WTC11 (cell line): ENCODE measurements at regions not wholly inside any gene's neighbourhood (a gene's known extent, or its start where the extent isn't known, plus 50 kb on each side); places are given as distances from the start of the nearest gene placed in this dataset.
A peak's percentile ranks its signal among the peaks of the same experiment; 100 is the strongest.

Source experiments
- ATAC-seq: fragments of 200-7000 bp; cut with Tn5 transposase; 2 replicates; pipeline ENCODE4 v1.10.0; 2021; ENCODE audit warnings: mild to moderate bottlenecking, moderate library complexity
- CTCF ChIA-PET: fragments of 300-600 bp; sonication (Branson Sonifier 250); formaldehyde crosslinking; loops from one replicate; lab custom pipeline; 2021; ENCODE audit warnings: antibody characterized with exemption; lab: Charles Lee
- POLR2A ChIA-PET: fragments of 350-600 bp; sonication (Branson Sonifier 250); formaldehyde crosslinking; loops from one replicate; lab custom pipeline; 2021; ENCODE audit warnings: antibody characterized with exemption; lab: Charles Lee
- DNase-seq: peaks from one replicate; pipeline ENCODE4 v3.0.0; 2021; ENCODE audit warnings: low spot score
- H3K27ac Mint-ChIP-seq: 2 replicates; pipeline ENCODE4 v1.8.0; 2021; ENCODE audit warnings: mixed read lengths
- H3K27me3 Mint-ChIP-seq: 2 replicates; pipeline ENCODE4 v1.8.0; 2021; ENCODE audit warnings: low read depth, mild to moderate bottlenecking, moderate library complexity, mixed read lengths
- H3K36me3 Mint-ChIP-seq: 2 replicates; pipeline ENCODE4 v1.8.0; 2021; ENCODE audit warnings: mixed read lengths
- H3K4me1 Mint-ChIP-seq: 2 replicates; pipeline ENCODE4 v1.8.0; 2022; ENCODE audit warnings: mixed read lengths
- H3K4me3 Mint-ChIP-seq: 2 replicates; pipeline ENCODE4 v1.8.0; 2021; ENCODE audit warnings: mild to moderate bottlenecking, moderate library complexity, mixed read lengths
- H3K9me3 Mint-ChIP-seq: 2 replicates; pipeline ENCODE4 v1.8.0; 2021; ENCODE audit warnings: mixed read lengths
- ATF1 ChIP-seq: sonication (generic); formaldehyde crosslinking; IDR thresholded peaks from 2 replicates; pipeline ENCODE4 v1.8.1; 2023; ENCODE audit warnings: mild to moderate bottlenecking, moderate library complexity, missing genetic modification reagents
- ELF4 ChIP-seq: sonication (generic); formaldehyde crosslinking; IDR thresholded peaks from 2 replicates; pipeline ENCODE4 v1.8.1; 2022; ENCODE audit warnings: low read depth, mild to moderate bottlenecking, moderate library complexity, missing genetic modification reagents
- HMGA2 ChIP-seq: fragments of 250-450 bp; sonication (Bioruptor Pico); IDR thresholded peaks from 2 replicates; pipeline ENCODE4 v1.4.0; 2021; ENCODE audit warnings: mild to moderate bottlenecking, moderate library complexity
- IRF2 ChIP-seq: sonication (generic); formaldehyde crosslinking; IDR thresholded peaks from 2 replicates; pipeline ENCODE4 v1.8.0; 2022; ENCODE audit warnings: low read depth, missing genetic modification reagents, borderline replicate concordance
- MYBL2 ChIP-seq: sonication (generic); formaldehyde crosslinking; IDR thresholded peaks from 2 replicates; pipeline ENCODE4 v1.8.1; 2023; ENCODE audit warnings: mild to moderate bottlenecking, moderate library complexity, missing genetic modification reagents
- NFATC4 ChIP-seq: fragments of 250-450 bp; sonication (Bioruptor Pico); IDR thresholded peaks from 2 replicates; pipeline ENCODE4 v1.9.0; 2021; ENCODE audit warnings: mild to moderate bottlenecking
- NR1H2 ChIP-seq: sonication (generic); formaldehyde crosslinking; IDR thresholded peaks from 2 replicates; pipeline ENCODE4 v1.9.0; 2021; ENCODE audit warnings: mild to moderate bottlenecking, moderate library complexity, missing genetic modification reagents
- NR2C2 ChIP-seq: sonication (generic); formaldehyde crosslinking; IDR thresholded peaks from 2 replicates; pipeline ENCODE4 v1.8.0; 2022; ENCODE audit warnings: mild to moderate bottlenecking, missing genetic modification reagents
- RELA ChIP-seq: sonication (generic); formaldehyde crosslinking; IDR thresholded peaks from 2 replicates; pipeline ENCODE4 v1.8.1; 2022; ENCODE audit warnings: missing genetic modification reagents, mild to moderate bottlenecking, borderline replicate concordance
- SMAD3 ChIP-seq: sonication (generic); formaldehyde crosslinking; IDR thresholded peaks from 2 replicates; pipeline ENCODE4 v1.8.0; 2022; ENCODE audit warnings: missing genetic modification reagents, mild to moderate bottlenecking, borderline replicate concordance
- ZNF138 ChIP-seq: sonication (generic); formaldehyde crosslinking; conservative IDR thresholded peaks from 2 replicates; pipeline ENCODE4 v1.8.1; 2022; ENCODE audit warnings: mild to moderate bottlenecking, moderate library complexity, missing genetic modification reagents
- ZNF396 ChIP-seq: fragments of 250-450 bp; sonication (Bioruptor Pico); IDR thresholded peaks from 2 replicates; pipeline ENCODE4 v1.8.0; 2021; ENCODE audit warnings: mild to moderate bottlenecking, moderate library complexity, borderline replicate concordance
- TF ChIP-seq, protein P1 (sequence below): sonication (generic); formaldehyde crosslinking; conservative IDR thresholded peaks from 2 replicates; pipeline ENCODE4 v1.8.1; 2023; ENCODE audit warnings: mild to moderate bottlenecking, low read depth, missing genetic modification reagents, moderate library complexity
- TF ChIP-seq, protein P2 (sequence below): fragments of 250-450 bp; sonication (Bioruptor Pico); IDR thresholded peaks from 2 replicates; pipeline ENCODE4 v1.8.0; 2021; ENCODE audit warnings: mild to moderate bottlenecking
- TF ChIP-seq, protein P3 (sequence below): sonication (generic); formaldehyde crosslinking; conservative IDR thresholded peaks from 2 replicates; pipeline ENCODE4 v1.8.1; 2022; ENCODE audit warnings: mild to moderate bottlenecking, missing genetic modification reagents
- TF ChIP-seq, protein P4 (sequence below): sonication (generic); formaldehyde crosslinking; IDR thresholded peaks from 2 replicates; pipeline ENCODE4 v1.8.1; 2023; ENCODE audit warnings: mild to moderate bottlenecking, missing genetic modification reagents
- TF ChIP-seq, protein P5 (sequence below): sonication (generic); formaldehyde crosslinking; IDR thresholded peaks from 2 replicates; pipeline ENCODE4 v1.8.0; 2023; ENCODE audit warnings: mild to moderate bottlenecking, missing genetic modification reagents
- TF ChIP-seq, protein P6 (sequence below): sonication (generic); formaldehyde crosslinking; IDR thresholded peaks from 2 replicates; pipeline ENCODE4 v1.8.1; 2022; ENCODE audit warnings: low read depth, missing genetic modification reagents, borderline replicate concordance
- TF ChIP-seq, protein P7 (sequence below): sonication (generic); formaldehyde crosslinking; IDR thresholded peaks from 2 replicates; pipeline ENCODE4 v1.8.1; 2022; ENCODE audit warnings: low read depth, mild to moderate bottlenecking, moderate library complexity, missing genetic modification reagents, borderline replicate concordance
- TF ChIP-seq, protein P8 (sequence below): fragments of 200-600 bp; IDR thresholded peaks from 2 replicates; pipeline ENCODE4 v1.8.0; 2022; ENCODE audit warnings: antibody characterized with exemption

DNA sequence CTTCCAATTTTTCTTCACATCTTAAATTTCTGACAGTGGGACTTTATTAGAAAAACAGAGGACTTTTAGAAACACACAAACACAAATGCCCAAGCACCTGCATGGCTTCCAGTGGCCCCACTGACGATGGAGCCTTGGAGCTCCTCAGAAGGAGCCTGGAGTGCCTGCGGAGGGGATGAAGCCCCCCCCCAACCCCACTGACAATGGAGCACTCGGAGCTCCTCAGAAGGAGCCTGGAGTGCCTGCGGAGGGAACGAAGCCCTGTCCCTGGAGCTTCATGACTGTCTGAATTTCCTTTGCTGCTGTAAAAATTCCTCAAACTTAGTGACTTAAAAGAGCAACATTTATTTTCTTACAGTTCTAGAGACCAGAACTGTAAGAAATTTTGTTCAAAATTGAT, 80.1 kb upstream of the VRK1 start:
- ChIA-PET POLR2A (no interaction called here), CTCF (interaction anchor here (0.5 kb wide), 1 partner anchor 11 kb away, joined by 4 read pairs; no protein-coding TSS in a partner anchor)
- H3K36me3 Mint-ChIP-seq: no peaks in the 10 kb centered on the region
- no peak overlapping the region for H3K4me3 Mint-ChIP-seq
- H3K4me1 Mint-ChIP-seq: 0 out of 2 replicates have a peak, but pooled peaks cover 14% of the 10 kb centered on the region
- no peak for DNase-seq
- no peaks in the 10 kb centered on the region for H3K9me3 Mint-ChIP-seq
- no peak for TF ChIP-seq HMGA2
- TF ChIP-seq, protein P1, sequence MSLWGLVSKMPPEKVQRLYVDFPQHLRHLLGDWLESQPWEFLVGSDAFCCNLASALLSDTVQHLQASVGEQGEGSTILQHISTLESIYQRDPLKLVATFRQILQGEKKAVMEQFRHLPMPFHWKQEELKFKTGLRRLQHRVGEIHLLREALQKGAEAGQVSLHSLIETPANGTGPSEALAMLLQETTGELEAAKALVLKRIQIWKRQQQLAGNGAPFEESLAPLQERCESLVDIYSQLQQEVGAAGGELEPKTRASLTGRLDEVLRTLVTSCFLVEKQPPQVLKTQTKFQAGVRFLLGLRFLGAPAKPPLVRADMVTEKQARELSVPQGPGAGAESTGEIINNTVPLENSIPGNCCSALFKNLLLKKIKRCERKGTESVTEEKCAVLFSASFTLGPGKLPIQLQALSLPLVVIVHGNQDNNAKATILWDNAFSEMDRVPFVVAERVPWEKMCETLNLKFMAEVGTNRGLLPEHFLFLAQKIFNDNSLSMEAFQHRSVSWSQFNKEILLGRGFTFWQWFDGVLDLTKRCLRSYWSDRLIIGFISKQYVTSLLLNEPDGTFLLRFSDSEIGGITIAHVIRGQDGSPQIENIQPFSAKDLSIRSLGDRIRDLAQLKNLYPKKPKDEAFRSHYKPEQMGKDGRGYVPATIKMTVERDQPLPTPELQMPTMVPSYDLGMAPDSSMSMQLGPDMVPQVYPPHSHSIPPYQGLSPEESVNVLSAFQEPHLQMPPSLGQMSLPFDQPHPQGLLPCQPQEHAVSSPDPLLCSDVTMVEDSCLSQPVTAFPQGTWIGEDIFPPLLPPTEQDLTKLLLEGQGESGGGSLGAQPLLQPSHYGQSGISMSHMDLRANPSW (CRISPR knock-in tag): no peak
- TF ChIP-seq ELF4 (CRISPR knock-in tag): no peak
- TF ChIP-seq NR2C2 (CRISPR knock-in tag): no peak
- TF ChIP-seq, protein P2, sequence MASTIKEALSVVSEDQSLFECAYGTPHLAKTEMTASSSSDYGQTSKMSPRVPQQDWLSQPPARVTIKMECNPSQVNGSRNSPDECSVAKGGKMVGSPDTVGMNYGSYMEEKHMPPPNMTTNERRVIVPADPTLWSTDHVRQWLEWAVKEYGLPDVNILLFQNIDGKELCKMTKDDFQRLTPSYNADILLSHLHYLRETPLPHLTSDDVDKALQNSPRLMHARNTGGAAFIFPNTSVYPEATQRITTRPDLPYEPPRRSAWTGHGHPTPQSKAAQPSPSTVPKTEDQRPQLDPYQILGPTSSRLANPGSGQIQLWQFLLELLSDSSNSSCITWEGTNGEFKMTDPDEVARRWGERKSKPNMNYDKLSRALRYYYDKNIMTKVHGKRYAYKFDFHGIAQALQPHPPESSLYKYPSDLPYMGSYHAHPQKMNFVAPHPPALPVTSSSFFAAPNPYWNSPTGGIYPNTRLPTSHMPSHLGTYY: no peak
- TF ChIP-seq, protein P3, sequence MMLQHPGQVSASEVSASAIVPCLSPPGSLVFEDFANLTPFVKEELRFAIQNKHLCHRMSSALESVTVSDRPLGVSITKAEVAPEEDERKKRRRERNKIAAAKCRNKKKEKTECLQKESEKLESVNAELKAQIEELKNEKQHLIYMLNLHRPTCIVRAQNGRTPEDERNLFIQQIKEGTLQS (CRISPR knock-in tag): no peak
- TF ChIP-seq IRF2 (CRISPR knock-in tag): no peak
- TF ChIP-seq, protein P4, sequence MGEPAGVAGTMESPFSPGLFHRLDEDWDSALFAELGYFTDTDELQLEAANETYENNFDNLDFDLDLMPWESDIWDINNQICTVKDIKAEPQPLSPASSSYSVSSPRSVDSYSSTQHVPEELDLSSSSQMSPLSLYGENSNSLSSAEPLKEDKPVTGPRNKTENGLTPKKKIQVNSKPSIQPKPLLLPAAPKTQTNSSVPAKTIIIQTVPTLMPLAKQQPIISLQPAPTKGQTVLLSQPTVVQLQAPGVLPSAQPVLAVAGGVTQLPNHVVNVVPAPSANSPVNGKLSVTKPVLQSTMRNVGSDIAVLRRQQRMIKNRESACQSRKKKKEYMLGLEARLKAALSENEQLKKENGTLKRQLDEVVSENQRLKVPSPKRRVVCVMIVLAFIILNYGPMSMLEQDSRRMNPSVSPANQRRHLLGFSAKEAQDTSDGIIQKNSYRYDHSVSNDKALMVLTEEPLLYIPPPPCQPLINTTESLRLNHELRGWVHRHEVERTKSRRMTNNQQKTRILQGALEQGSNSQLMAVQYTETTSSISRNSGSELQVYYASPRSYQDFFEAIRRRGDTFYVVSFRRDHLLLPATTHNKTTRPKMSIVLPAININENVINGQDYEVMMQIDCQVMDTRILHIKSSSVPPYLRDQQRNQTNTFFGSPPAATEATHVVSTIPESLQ: no peak
- ATAC-seq: peak; percentile 71
- H3K27me3 Mint-ChIP-seq: peaks cover 50% of the 10 kb centered on the region
- H3K27ac Mint-ChIP-seq: no peak overlapping the region

DNA sequence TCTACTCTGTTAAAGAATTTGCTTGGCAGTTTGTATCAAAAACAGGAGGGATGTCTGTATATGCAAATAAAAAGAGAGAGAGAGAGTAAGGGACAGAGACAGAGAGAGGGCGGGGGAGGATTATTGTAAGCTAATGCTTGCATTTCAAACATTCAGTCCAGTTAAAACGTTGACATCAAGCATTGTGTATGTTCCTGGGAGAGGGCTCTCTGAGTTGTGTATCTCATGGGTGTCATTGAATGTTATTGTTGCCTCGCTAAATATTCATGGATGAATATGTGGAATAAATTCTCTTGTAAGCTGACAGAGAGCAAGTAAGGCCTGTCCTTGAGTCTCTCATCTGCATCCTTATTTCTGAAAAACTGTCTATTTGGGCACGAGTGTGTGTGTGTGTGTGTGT, 78.8 kb upstream of the VRK1 start:
- Mint-ChIP-seq H3K27me3 (peaks cover 61% of the 10 kb centered on the region), H3K27ac (no peak overlapping the region), H3K36me3 (no peaks in the 10 kb centered on the region)
- CTCF ChIA-PET: no interaction called here
- DNase-seq: no peak
- TF ChIP-seq ZNF138 (CRISPR knock-in tag) (no peak), ZNF396 (CRISPR knock-in tag) (no peak), NFATC4 (CRISPR knock-in tag) (no peak), NR1H2 (CRISPR knock-in tag) (no peak), RELA (CRISPR knock-in tag) (no peak), ATF1 (CRISPR knock-in tag) (no peak), MYBL2 (no peak), SMAD3 (CRISPR knock-in tag) (no peak)
- TF ChIP-seq, protein P5, sequence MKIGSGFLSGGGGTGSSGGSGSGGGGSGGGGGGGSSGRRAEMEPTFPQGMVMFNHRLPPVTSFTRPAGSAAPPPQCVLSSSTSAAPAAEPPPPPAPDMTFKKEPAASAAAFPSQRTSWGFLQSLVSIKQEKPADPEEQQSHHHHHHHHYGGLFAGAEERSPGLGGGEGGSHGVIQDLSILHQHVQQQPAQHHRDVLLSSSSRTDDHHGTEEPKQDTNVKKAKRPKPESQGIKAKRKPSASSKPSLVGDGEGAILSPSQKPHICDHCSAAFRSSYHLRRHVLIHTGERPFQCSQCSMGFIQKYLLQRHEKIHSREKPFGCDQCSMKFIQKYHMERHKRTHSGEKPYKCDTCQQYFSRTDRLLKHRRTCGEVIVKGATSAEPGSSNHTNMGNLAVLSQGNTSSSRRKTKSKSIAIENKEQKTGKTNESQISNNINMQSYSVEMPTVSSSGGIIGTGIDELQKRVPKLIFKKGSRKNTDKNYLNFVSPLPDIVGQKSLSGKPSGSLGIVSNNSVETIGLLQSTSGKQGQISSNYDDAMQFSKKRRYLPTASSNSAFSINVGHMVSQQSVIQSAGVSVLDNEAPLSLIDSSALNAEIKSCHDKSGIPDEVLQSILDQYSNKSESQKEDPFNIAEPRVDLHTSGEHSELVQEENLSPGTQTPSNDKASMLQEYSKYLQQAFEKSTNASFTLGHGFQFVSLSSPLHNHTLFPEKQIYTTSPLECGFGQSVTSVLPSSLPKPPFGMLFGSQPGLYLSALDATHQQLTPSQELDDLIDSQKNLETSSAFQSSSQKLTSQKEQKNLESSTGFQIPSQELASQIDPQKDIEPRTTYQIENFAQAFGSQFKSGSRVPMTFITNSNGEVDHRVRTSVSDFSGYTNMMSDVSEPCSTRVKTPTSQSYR (CRISPR knock-in tag): no peak
- TF ChIP-seq, protein P6, sequence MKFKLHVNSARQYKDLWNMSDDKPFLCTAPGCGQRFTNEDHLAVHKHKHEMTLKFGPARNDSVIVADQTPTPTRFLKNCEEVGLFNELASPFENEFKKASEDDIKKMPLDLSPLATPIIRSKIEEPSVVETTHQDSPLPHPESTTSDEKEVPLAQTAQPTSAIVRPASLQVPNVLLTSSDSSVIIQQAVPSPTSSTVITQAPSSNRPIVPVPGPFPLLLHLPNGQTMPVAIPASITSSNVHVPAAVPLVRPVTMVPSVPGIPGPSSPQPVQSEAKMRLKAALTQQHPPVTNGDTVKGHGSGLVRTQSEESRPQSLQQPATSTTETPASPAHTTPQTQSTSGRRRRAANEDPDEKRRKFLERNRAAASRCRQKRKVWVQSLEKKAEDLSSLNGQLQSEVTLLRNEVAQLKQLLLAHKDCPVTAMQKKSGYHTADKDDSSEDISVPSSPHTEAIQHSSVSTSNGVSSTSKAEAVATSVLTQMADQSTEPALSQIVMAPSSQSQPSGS (CRISPR knock-in tag): no peak
- TF ChIP-seq, protein P7, sequence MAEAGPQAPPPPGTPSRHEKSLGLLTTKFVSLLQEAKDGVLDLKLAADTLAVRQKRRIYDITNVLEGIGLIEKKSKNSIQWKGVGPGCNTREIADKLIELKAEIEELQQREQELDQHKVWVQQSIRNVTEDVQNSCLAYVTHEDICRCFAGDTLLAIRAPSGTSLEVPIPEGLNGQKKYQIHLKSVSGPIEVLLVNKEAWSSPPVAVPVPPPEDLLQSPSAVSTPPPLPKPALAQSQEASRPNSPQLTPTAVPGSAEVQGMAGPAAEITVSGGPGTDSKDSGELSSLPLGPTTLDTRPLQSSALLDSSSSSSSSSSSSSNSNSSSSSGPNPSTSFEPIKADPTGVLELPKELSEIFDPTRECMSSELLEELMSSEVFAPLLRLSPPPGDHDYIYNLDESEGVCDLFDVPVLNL: no peak
- TF ChIP-seq, protein P8, sequence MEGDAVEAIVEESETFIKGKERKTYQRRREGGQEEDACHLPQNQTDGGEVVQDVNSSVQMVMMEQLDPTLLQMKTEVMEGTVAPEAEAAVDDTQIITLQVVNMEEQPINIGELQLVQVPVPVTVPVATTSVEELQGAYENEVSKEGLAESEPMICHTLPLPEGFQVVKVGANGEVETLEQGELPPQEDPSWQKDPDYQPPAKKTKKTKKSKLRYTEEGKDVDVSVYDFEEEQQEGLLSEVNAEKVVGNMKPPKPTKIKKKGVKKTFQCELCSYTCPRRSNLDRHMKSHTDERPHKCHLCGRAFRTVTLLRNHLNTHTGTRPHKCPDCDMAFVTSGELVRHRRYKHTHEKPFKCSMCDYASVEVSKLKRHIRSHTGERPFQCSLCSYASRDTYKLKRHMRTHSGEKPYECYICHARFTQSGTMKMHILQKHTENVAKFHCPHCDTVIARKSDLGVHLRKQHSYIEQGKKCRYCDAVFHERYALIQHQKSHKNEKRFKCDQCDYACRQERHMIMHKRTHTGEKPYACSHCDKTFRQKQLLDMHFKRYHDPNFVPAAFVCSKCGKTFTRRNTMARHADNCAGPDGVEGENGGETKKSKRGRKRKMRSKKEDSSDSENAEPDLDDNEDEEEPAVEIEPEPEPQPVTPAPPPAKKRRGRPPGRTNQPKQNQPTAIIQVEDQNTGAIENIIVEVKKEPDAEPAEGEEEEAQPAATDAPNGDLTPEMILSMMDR: no peak
- TF ChIP-seq, all 79 proteins: peak for 0
- POLR2A ChIA-PET: no interaction called here
- Mint-ChIP-seq H3K4me1 (peaks cover 21% of the 10 kb centered on the region), H3K9me3 (no peaks in the 10 kb centered on the region), H3K4me3 (no peak overlapping the region)
- ATAC-seq: no peak
